AG09309 (cell line): ENCODE measurements at regions not wholly inside any gene's neighbourhood (a gene's known extent, or its start where the extent isn't known, plus 50 kb on each side); places are given as distances from the start of the nearest gene placed in this dataset.
A peak's percentile ranks its signal among the peaks of the same experiment; 100 is the strongest.

Experiments
- DNase-seq: peaks from one replicate; pipeline ENCODE4 v3.0.0-alpha.2; 2010; ENCODE audit warnings: low read depth
- H3K4me3 ChIP-seq: 2 replicates; pipeline ENCODE4 v1.5.1; 2011; ENCODE audit warnings: mild to moderate bottlenecking, low read depth, low read length, moderate library complexity; ENCODE audit not compliant: control insufficient read depth
- CTCF ChIP-seq: IDR thresholded peaks from 2 replicates; pipeline ENCODE4 v1.5.1; 2011; ENCODE audit warnings: mild to moderate bottlenecking, low read depth, low read length, inconsistent platforms; ENCODE audit not compliant: insufficient read depth, control insufficient read depth; ENCODE audit errors: missing control alignments

- TF ChIP-seq CTCF = no peak
- DNase-seq = no peak
- no peak overlapping the region for H3K4me3 ChIP-seq
Measured at GRCh38 chr13:42466609-42467008, 107.3 kb upstream of the TNFSF11 start.

GRCh38 chr13:42474954-42475353 is 99.0 kb upstream of the TNFSF11 start:
- no peak overlapping the region for H3K4me3 ChIP-seq
- DNase-seq = no peak
- TF ChIP-seq CTCF = no peak

- DNase-seq = no peak
- no peak for TF ChIP-seq CTCF
Measured at GRCh38 chr13:42477596-42478190, 96.3 kb upstream of the TNFSF11 start.

GRCh38 chr13:42478531-42479156 is 95.3 kb upstream of the TNFSF11 start:
- TF ChIP-seq CTCF = peak; percentile 36
- no peak overlapping the region for H3K4me3 ChIP-seq
- no peak for DNase-seq

More at GRCh38 chr13:42477596-42478190, 96.3 kb upstream of the TNFSF11 start:
- no peak overlapping the region for H3K4me3 ChIP-seq

- TF ChIP-seq CTCF = no peak
- no peak for DNase-seq
- no peak overlapping the region for H3K4me3 ChIP-seq
Measured at GRCh38 chr13:42484386-42484785, 89.6 kb upstream of the TNFSF11 start.

GRCh38 chr13:42485272-42485671 is 88.7 kb upstream of the TNFSF11 start:
- TF ChIP-seq CTCF = no peak
- DNase-seq = no peak

More at GRCh38 chr13:42485272-42485671, 88.7 kb upstream of the TNFSF11 start:
- no peak overlapping the region for H3K4me3 ChIP-seq
